ENCODE measurements at regions not wholly inside any gene's neighbourhood (a gene's known extent, or its start where the extent isn't known, plus 50 kb on each side); places are given as distances from the start of the nearest gene placed in this dataset.
"Not testable (repeated sequence)": the region's sequence is repeated elsewhere in the genome, so short reads cannot be mapped to it uniquely, and the experiment has no call there.

- Mint-ChIP-seq H3K4me3 (no peak overlapping the region), H3K36me3 (no peaks in the 10 kb centered on the region), H3K9me3 (no peaks in the 10 kb centered on the region), H3K27me3 (no peaks in the 10 kb centered on the region), H3K27ac (no peak overlapping the region), H3K4me1 (no peaks in the 10 kb centered on the region)
- no peak for DNase-seq
These were observed 168.5 kb upstream of the STK26 start for GRCh38 chrX:131854581-131854980.

DNA sequence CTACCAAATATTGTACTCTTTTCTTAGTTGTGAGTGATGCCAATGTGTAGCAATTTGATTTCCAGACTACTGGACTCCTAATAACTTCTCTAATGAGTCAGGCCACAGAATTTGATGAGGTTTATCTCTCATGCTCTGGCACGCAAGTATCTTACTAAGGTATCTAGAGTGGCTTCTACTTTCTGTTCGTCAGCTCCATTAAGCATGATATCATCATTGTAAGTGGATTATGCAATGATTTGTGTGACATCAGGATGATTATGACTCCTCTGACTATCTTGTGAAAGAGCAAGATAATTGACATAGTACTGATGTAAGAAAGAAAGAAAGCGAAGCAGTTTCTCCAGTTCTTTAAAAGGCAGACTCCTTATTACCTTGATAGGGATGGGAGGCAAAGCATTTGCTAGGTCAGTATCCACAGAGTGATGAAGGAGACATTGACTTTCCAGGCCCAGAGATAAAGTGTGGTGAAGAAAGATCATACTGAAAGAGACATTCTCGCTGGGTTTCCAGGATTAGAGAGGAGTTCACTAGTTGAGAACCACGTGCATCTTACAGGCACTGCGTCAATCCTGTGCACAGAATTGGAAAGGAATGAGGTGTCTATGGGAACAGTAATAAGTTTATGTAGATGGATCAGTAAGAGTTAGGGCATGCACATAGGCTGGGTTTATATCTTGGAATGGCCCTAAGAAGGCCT, 161.9 kb upstream of the STK26 start:
- Mint-ChIP-seq H3K36me3 (no peaks in the 10 kb centered on the region), H3K27me3 (no peaks in the 10 kb centered on the region), H3K27ac (no peak overlapping the region), H3K4me3 (no peak overlapping the region), H3K9me3 (peaks cover 2% of the 10 kb centered on the region), H3K4me1 (no peaks in the 10 kb centered on the region)
- DNase-seq = no peak

- Mint-ChIP-seq H3K36me3 (no peaks in the 10 kb centered on the region), H3K27me3 (no peaks in the 10 kb centered on the region), H3K27ac (no peak overlapping the region), H3K9me3 (peaks cover 2% of the 10 kb centered on the region), H3K4me3 (no peak overlapping the region), H3K4me1 (no peaks in the 10 kb centered on the region)
- no peak for DNase-seq
These were observed 160.8 kb upstream of the STK26 start for GRCh38 chrX:131862321-131862720.

DNA sequence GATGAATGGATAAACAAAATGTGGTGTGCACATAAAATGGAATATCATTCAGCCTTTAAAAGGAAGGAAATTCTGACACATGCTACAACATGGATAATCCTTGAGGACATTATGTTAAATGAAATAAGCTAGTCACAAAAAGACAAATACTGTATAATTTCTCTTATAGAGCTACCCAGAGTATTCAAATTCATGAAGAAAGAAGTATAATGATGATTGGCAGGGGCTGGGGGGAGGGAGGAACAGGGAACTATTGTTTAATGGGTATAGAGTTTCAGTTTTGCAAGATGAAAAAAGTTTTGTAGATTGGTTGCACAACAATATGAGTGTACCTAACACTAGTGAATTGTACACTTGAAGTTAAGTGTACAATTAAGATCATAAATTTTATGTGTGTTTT, 153.9 kb upstream of the STK26 start:
- Mint-ChIP-seq H3K4me1 (no peaks in the 10 kb centered on the region), H3K4me3 (no peak overlapping the region), H3K27ac (no peak overlapping the region), H3K36me3 (no peaks in the 10 kb centered on the region), H3K9me3 (no peaks in the 10 kb centered on the region), H3K27me3 (no peaks in the 10 kb centered on the region)
- DNase-seq = no peak

DNA sequence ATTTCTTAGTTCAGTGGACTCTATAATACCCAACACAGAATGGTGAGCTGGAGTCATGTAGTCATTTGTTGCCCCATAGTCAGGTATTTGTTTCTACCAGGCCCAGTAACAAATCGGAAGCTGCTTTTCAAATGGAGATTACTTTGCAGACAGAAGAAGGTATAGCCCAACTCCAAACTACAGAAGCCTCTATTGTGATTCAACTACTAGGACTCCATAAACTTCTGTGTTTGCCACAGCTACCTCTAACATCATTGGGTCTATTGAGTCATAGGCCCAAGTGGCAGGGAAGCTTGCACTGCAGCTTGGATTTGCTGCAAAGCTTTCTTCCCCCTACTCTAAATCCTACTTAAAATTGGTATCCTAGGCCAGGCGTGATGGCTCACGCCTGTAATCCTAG, 148.8 kb upstream of the STK26 start:
- H3K4me1 Mint-ChIP-seq = no peaks in the 10 kb centered on the region
- no peaks in the 10 kb centered on the region for H3K36me3 Mint-ChIP-seq
- no peaks in the 10 kb centered on the region for H3K9me3 Mint-ChIP-seq
- H3K27me3 Mint-ChIP-seq = no peaks in the 10 kb centered on the region
- H3K27ac Mint-ChIP-seq = no peak overlapping the region
- no peak for DNase-seq
- H3K4me3 Mint-ChIP-seq = no peak overlapping the region

- not testable (repeated sequence) for DNase-seq, H3K36me3 Mint-ChIP-seq, H3K9me3 Mint-ChIP-seq, H3K4me1 Mint-ChIP-seq, H3K4me3 Mint-ChIP-seq, H3K27ac Mint-ChIP-seq, H3K27me3 Mint-ChIP-seq
These were observed 147.3 kb upstream of the STK26 start for GRCh38 chrX:131875827-131876226.

- no peak for DNase-seq
- Mint-ChIP-seq H3K27ac (no peak overlapping the region), H3K9me3 (peaks cover 1% of the 10 kb centered on the region), H3K4me1 (no peaks in the 10 kb centered on the region), H3K4me3 (no peak overlapping the region), H3K27me3 (no peaks in the 10 kb centered on the region), H3K36me3 (peaks cover 1% of the 10 kb centered on the region)
These were observed 141.9 kb upstream of the STK26 start for GRCh38 chrX:131881194-131881593.

GRCh38 chrX:131885042-131885441, 138.1 kb upstream of the STK26 start:
- not testable (repeated sequence) for H3K36me3 Mint-ChIP-seq, H3K27ac Mint-ChIP-seq, H3K9me3 Mint-ChIP-seq, H3K27me3 Mint-ChIP-seq, H3K4me3 Mint-ChIP-seq, H3K4me1 Mint-ChIP-seq, DNase-seq

- H3K36me3 Mint-ChIP-seq, H3K4me3 Mint-ChIP-seq, H3K27me3 Mint-ChIP-seq, H3K4me1 Mint-ChIP-seq, H3K9me3 Mint-ChIP-seq, DNase-seq, H3K27ac Mint-ChIP-seq: not testable (repeated sequence)
These were observed 129.2 kb upstream of the STK26 start for GRCh38 chrX:131893857-131894256.

- no peak overlapping the region for H3K4me3 Mint-ChIP-seq
- peaks cover 3% of the 10 kb centered on the region for H3K4me1 Mint-ChIP-seq
- DNase-seq = no peak
- H3K27me3 Mint-ChIP-seq = no peaks in the 10 kb centered on the region
- H3K9me3 Mint-ChIP-seq = no peaks in the 10 kb centered on the region
- no peak overlapping the region for H3K27ac Mint-ChIP-seq
- no peaks in the 10 kb centered on the region for H3K36me3 Mint-ChIP-seq
These were observed 128.1 kb upstream of the STK26 start for GRCh38 chrX:131894995-131895394.

DNA sequence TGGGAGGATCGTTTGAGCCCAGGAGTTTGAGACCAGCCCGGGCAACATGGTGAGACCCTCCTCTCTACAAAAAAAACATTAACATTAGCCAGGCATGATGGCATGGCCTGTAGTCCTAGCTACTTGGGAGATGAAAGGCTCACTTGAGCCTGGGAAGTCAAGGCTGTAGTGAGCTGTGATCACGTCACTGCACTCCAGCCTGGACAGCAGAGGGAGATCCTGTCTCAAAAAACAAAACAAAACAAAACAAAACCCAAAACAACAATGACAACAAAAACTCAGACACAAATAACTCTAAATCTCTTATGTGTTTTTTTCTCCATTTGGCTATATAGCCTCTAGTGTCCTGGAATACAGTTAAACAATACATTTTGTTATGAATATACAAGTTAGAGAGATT, 127.3 kb upstream of the STK26 start:
- Mint-ChIP-seq H3K4me3 (no peak overlapping the region), H3K27me3 (no peaks in the 10 kb centered on the region), H3K9me3 (no peaks in the 10 kb centered on the region)

DNA sequence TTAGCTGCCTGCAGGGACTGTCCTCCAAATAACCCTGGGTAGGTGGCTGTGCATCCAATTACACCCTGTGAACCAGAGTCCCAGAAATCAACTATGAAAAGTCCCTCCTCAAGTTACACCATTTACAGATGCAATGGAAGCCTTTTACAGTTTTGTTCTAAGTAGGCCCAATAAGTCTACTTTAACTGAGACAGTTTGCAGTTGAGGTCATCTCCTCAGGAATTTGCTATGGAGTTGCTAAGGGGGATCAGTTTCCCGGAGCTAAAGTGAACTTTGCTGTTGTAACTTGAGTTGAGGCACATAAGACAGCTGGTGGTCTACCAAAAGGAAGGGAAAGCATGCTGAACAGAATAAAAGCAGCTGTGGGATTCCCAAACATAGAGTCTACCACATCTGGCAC, 121.6 kb upstream of the STK26 start:
- H3K27ac Mint-ChIP-seq = no peak overlapping the region
- H3K36me3 Mint-ChIP-seq = no peaks in the 10 kb centered on the region
- no peak for DNase-seq
- no peaks in the 10 kb centered on the region for H3K9me3 Mint-ChIP-seq
- H3K4me1 Mint-ChIP-seq = no peaks in the 10 kb centered on the region
- H3K4me3 Mint-ChIP-seq = no peak overlapping the region
- no peaks in the 10 kb centered on the region for H3K27me3 Mint-ChIP-seq

More for the DNA sequence above, 127.3 kb upstream of the STK26 start:
- Mint-ChIP-seq H3K4me1 (peaks cover 3% of the 10 kb centered on the region), H3K27ac (no peak overlapping the region), H3K36me3 (no peaks in the 10 kb centered on the region)
- DNase-seq = no peak

DNA sequence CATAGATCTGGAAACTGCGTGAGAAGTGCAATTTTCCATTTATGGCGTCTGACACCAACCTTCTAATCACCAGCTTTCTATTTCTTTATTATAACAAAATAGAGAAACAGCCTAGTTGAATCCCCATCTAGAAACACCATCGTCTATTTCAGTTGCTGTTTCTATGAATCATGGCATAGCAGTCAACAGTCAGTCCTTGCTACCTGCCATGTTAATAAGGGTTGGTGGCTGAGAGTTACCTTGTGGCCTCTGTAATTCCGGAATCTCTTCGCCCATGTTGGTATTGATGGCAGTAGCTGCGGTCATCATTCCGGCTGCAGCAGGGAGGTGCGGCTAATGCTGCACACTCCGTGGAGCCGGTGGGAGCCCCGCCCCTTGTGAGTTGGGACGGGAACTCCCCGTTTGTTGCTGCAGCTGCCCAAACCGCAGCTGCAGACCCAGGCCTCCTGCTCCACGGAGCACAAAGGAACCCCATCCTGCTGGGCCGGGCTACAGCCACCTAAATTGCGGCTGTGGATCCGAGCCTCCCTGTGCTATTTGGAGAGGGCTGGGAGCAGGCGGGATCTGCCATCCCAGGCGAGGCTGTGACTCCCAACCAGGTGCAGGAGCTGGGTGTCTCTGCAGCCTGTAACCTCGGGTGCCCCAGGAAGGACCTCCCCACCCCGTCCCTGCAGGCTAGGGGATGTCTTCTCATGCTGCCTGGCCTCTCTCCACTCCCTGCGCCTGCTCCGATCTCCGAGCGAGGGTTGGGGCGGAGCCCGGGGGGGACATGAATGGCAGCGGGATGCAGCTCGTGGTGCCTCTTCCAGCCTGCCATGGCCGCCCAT, 115.4 kb upstream of the STK26 start:
- Mint-ChIP-seq H3K4me1 (no peaks in the 10 kb centered on the region), H3K27me3 (no peaks in the 10 kb centered on the region), H3K4me3 (no peak overlapping the region), H3K9me3 (no peaks in the 10 kb centered on the region), H3K27ac (no peak overlapping the region), H3K36me3 (no peaks in the 10 kb centered on the region)
- no peak for DNase-seq

GRCh38 chrX:131910586-131910985, 112.5 kb upstream of the STK26 start:
- Mint-ChIP-seq H3K27ac (no peak overlapping the region), H3K9me3 (no peaks in the 10 kb centered on the region)

DNA sequence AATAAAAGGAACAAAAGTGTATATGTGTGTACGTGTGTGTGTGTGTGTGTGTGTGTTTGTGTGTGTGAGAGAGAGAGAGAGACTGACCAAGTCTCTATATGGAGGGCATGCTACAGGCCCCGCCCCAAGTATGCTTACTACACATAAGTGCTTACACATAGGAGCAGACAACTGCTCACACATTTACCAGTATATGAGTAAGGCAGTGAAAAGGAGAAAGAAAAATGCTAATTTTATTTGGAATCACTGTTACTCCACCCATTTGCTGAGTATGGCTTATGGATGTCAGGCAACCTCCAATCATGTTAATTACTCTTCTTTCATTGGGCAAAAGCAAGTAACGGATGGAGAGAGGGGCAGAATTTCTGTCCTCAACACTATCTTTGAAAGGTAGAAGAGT, 107.6 kb upstream of the STK26 start:
- no peaks in the 10 kb centered on the region for H3K4me1 Mint-ChIP-seq
- no peak overlapping the region for H3K4me3 Mint-ChIP-seq
- H3K27me3 Mint-ChIP-seq = no peaks in the 10 kb centered on the region
- DNase-seq = no peak
- H3K9me3 Mint-ChIP-seq = no peaks in the 10 kb centered on the region
- H3K36me3 Mint-ChIP-seq = no peaks in the 10 kb centered on the region
- no peak overlapping the region for H3K27ac Mint-ChIP-seq

More at GRCh38 chrX:131910586-131910985, 112.5 kb upstream of the STK26 start:
- no peak overlapping the region for H3K4me3 Mint-ChIP-seq
- no peak for DNase-seq
- H3K27me3 Mint-ChIP-seq = no peaks in the 10 kb centered on the region
- no peaks in the 10 kb centered on the region for H3K4me1 Mint-ChIP-seq
- H3K36me3 Mint-ChIP-seq = no peaks in the 10 kb centered on the region

DNA sequence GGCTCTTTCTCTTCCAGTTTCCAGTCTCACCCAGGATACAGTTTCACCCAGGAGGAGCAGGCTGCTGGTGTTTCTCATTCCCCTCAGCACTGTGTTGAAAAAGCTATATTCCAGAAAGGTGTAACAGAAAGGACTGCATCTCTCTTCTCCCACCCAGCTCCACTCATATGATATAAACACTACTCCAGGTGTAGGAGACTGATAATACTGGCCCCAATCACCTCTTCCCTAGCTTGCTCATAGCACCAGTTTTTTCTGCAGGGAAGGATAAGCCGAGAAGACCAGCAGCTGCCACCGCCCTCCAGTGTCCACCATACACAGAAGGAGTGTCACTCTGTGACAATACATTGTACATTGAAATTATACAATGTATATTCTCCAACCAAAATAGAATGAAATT, 105.5 kb upstream of the STK26 start:
- no peaks in the 10 kb centered on the region for H3K36me3 Mint-ChIP-seq
- no peak overlapping the region for H3K4me3 Mint-ChIP-seq
- H3K4me1 Mint-ChIP-seq = no peaks in the 10 kb centered on the region
- DNase-seq = no peak
- H3K9me3 Mint-ChIP-seq = no peaks in the 10 kb centered on the region
- no peak overlapping the region for H3K27ac Mint-ChIP-seq
- H3K27me3 Mint-ChIP-seq = no peaks in the 10 kb centered on the region
